NCI-H446 (cell line): ENCODE measurements at regions not wholly inside any gene's neighbourhood (a gene's known extent, or its start where the extent isn't known, plus 50 kb on each side); places are given as distances from the start of the nearest gene placed in this dataset.
"Not testable (repeated sequence)": the region's sequence is repeated elsewhere in the genome, so short reads cannot be mapped to it uniquely, and the experiment has no call there.

Experiments
- DNase-seq, 2 experiments: peaks; one replicate each; lab custom pipeline; 2025; lab: John Stamatoyannopoulos, UW

- no peak for DNase-seq
Measured at GRCh38 chr2:56510610-56511009, 326.8 kb downstream of the CCDC85A start.

DNA sequence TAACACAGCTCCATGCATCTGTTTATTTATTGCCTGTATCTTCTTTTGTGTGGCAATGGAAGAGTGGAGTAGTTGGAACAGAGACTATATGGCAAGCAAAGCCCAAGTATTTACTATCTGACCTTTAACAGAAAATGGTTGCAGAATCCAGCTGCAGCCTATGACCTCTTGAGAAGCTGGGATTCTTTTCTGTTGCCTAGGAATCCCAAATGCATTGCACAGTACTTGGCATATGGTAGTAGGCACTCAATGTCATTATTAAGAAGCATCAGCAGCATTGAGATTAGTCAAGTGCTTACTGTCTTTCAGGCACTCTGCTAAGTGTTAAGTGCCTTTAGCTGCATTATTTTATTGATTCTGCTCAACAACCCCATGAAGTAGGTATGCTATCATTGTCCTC is 331.6 kb downstream of the CCDC85A start:
- DNase-seq: no peak

DNA sequence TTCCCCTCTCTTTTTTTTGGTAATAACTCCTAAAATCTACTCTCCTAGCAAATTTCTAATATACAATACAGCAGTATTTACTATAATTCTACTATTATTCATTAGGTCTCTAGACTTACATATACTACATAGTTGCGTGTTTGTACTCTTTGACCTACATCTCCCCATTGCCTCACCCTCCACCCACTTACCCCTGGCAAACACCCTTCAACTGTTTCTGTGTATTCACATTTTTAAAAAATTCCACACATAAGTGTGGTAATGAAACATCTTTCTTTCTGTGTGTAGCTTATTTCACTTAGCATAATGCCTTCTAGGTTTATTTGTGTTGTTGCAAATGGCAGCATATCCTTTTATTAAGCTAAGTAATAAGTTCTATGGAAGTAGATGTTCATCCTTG is 336.0 kb downstream of the CCDC85A start:
- DNase-seq: no peak

GRCh38 chr2:56522605-56523089 is 338.9 kb downstream of the CCDC85A start:
- DNase-seq: peak; percentile 95 to 96

DNA sequence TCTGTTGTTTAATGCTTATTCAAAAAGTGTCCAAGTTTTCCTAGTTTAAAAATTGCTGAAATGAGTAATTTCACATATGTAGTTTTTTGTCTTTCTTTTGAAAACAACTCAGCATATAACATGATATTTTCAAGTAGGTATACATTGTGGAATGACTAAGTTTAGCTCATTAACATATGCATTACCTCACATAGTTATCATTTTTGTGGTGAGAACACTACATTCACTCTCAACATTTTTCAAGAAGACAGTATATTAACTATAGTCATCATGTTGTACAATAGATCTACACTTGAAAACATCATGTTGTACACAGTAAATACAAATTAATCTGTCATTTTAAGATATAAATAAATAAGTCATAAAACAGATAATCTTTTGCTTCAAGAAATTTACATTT is 340.0 kb downstream of the CCDC85A start:
- DNase-seq: no peak

- DNase-seq: peak in 1 of 2 experiments; percentile 22
Measured at GRCh38 chr2:56531668-56532420, 348.1 kb downstream of the CCDC85A start.

GRCh38 chr2:56534321-56534720 is 350.5 kb downstream of the CCDC85A start:
- DNase-seq: no peak

- DNase-seq: no peak
Measured at GRCh38 chr2:56537756-56538155, 354.0 kb downstream of the CCDC85A start.

DNA sequence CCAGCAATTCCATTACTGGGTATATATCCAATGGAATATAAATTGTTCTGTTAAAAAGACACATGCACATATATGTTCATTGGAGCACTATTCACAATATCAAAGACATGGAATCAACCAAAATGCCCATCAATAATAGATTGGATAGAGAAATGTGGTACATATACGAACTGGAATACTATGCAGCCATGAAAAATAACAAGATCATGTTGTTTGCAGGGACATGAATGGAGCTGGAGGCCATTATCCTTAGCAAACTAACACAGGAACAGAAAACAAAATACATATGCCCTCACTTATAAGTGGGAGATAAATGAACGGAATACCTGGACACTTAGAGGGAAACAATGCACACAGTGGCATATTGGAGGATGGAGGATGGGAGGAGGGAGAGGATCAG is 355.8 kb downstream of the CCDC85A start:
- no peak for DNase-seq

- no peak for DNase-seq
Measured at GRCh38 chr2:56540467-56540866, 356.7 kb downstream of the CCDC85A start.

GRCh38 chr2:56540916-56541315 is 357.1 kb downstream of the CCDC85A start:
- no peak for DNase-seq

DNA sequence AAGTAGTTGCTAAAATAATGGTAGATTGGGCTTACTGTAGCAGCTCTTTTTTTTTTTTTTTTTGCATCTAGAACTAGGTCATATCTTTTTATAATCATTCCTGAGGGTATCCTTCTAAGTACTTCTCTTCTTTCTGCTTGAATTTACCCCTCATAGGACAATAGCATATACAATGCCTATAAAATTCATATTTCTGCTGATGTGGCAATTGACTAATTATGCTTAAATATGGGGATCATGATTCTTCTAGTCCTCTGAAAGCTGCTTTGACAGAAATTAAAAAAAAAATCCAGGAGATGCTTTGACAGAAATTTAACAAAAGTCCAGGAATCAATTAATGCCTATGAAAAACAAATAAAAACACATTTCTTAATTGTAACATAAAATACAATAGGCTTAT is 358.4 kb downstream of the CCDC85A start:
- DNase-seq: no peak

DNA sequence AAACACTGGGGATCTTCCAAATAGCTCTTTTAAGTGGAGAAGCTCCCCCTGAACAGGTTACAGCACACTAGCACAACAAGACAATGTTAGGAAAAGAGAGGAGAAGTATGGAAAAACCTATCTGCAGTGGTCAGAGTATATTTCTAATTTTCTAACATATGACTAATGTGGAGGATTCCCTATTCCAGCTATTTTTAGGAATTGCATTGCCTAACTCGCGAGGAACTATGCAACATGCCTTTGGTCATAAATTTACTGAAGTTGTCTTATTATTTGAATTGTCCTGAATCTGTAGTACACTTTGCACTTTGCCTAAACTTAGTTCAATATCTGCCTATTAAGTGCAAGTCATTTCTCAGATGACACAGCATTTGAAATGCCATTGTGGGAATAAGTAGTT is 381.4 kb downstream of the CCDC85A start:
- DNase-seq: no peak

DNA sequence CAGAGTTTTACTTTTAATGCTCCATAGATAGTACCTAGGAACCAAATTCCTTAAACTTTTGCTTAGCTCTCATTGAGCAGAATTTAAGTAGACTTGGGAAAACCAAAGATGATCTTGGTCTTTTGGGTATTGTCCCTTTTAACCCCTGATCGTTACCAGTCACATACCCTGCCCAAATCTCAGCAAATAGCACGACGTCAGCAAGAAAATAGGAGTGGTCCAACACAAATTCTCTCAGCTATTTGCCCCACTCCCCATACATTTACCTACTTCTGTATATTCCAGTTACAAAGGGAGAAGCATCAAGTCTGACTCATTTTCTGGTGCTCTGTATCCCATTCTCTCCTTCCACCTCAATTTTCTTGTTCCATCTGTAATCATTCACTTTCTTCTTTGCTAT is 387.3 kb downstream of the CCDC85A start:
- no peak for DNase-seq

- no peak for DNase-seq
Measured at GRCh38 chr2:56576001-56576400, 392.2 kb downstream of the CCDC85A start.

DNA sequence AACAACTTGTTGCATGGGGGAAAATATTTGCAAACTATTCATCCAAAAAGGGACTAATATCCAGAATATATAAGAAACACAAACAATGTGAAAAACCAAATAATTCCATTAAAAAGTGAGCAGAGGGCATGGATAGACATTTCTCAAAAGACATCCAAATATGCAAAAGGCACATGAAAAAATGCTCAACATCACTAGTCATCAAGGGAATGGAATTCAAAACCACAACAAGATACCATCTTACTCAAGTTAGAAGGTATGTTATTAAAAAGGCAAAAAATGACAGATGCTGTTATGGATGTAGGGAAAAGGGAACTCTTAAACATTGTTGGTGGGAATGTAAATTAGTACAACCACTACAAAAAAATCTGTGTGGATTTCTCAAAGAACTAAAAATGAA is 396.5 kb downstream of the CCDC85A start:
- DNase-seq: no peak

- no peak for DNase-seq
Measured at GRCh38 chr2:56582570-56582969, 398.8 kb downstream of the CCDC85A start.

DNA sequence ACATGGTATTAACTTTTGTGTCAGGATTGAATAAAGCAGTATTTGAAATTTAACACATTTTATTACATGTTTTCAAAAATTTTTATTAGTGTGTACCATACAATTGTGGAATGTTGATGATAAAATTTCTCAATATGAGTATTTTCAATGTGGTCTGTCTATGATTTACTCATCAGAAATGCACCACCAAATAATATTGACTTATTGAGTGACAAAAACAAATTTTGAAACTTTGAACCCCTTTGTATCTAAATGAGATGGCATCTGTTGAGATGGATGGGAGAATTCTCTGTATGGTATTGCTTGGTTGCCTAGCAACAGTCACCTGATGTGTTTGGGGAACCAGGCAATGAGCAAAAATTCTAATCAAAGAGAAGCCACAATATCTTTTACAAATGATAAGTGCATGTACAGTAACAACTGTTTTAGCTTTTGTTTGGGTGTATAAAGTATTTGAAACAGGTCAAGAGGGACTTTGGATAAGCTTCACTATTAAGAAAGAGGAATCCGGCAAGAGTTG is 400.1 kb downstream of the CCDC85A start:
- DNase-seq: peak in 1 of 2 experiments; percentile 10

DNA sequence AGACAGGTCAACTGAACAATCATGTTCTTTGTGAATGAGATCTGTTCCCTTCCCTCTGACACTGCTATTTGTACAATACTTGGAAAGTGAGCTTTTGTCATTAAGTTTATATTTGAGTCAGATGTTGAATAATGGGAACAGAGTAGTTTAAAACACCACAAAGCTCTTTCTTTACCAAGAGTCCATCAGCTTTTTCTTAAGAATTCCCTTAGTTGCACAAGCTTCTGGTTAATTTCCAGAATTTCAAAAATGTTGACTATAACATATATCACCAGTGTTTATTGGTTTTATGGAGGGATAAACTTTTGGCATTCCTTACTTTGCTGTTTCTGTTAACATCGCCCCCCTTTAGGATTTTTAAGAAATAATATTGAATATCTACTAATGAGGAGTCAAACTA is 403.7 kb downstream of the CCDC85A start:
- DNase-seq: no peak

DNA sequence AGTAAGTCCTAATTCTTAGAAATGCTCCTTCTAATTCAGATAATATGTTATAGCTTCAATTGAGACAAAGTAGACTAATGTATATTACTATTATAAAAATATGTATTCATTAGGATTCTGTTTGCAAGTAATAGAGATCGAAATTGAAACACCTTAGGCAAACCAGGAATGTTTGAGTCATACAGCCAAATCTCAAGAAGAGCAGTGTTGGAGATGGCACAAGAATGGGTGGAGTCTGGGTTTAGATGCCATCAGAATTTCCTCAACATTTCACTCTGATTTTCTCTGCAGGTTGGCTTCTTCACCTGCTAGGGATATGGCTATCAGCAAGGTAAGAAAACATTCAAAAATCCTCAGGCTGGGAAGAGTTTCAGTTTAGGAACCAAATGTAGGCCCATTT is 405.4 kb downstream of the CCDC85A start:
- no peak for DNase-seq

- peak; percentile 77 to 94 for DNase-seq
Measured at GRCh38 chr2:56589835-56590234, 406.0 kb downstream of the CCDC85A start.

- DNase-seq: peak; percentile 40 to 83
Measured at GRCh38 chr2:56590611-56591010, 406.8 kb downstream of the CCDC85A start.

DNA sequence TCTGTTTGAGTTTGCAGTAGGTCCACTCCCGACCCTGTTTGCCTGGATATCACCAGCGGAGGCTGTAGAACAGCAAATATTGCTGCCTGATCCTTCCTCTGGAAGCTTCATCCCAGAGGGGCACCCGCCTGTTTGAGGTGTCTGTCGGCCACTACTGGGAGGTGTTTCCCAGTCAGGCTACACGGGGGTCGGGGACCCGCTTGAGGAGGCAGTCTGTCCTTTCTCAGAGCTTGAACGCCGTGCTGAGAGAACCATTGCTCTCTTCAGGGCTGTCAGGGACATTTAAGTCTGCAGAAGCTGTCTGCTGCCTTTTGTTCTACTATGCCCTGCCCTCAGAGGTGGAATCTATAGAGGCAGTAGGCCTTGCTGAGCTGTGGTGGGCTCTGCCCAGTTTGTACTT is 422.3 kb downstream of the CCDC85A start:
- DNase-seq: not testable (repeated sequence)

DNA sequence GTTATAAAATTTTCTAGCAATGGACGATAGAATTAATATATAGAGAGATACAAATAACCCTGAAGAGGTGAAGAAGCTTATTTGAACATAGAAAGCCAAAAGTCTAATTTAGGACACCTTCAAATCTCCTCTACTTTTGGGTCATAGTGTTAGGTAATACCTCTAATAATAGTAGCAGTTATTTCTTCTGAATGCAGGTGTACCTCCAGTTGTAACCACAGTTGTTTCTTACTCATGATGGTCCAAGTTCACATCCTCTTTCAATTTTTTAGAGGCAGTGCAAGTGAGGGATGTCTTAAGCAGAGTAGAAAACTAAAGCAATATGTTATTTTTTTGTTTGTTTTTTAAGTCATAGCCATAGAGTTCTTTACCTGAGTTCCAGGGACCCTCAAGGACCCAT is 429.5 kb downstream of the CCDC85A start:
- no peak for DNase-seq
